ENCODE measurements at regions not wholly inside any gene's neighbourhood (a gene's known extent, or its start where the extent isn't known, plus 50 kb on each side); places are given as distances from the start of the nearest gene placed in this dataset.

- TF ChIP-seq CTCF (IDR thresholded peaks at IDR 0.05; ENCODE audit: control insufficient read depth, extremely low read depth, insufficient read depth) = no peak
- H3K4me3 ChIP-seq (ENCODE audit: low read depth, low read length) = no peak overlapping the region
- no peak for DNase-seq (ENCODE audit: low read depth)
Observed at GRCh38 chr4:157803421-157803820, 369.4 kb downstream of the GASK1B start.

GRCh38 chr4:157795495-157795894 lies 377.3 kb downstream of the GASK1B start:
- DNase-seq (ENCODE audit: low read depth) = no peak
- TF ChIP-seq CTCF (IDR thresholded peaks at IDR 0.05; ENCODE audit: control insufficient read depth, extremely low read depth, insufficient read depth) = no peak

GRCh38 chr4:157792716-157793115 lies 380.1 kb downstream of the GASK1B start:
- no peak overlapping the region for H3K4me3 ChIP-seq (ENCODE audit: low read depth, low read length)
- DNase-seq (ENCODE audit: low read depth) = no peak
- no peak for TF ChIP-seq CTCF (IDR thresholded peaks at IDR 0.05; ENCODE audit: control insufficient read depth, extremely low read depth, insufficient read depth)

More at GRCh38 chr4:157795495-157795894, 377.3 kb downstream of the GASK1B start:
- no peak overlapping the region for H3K4me3 ChIP-seq (ENCODE audit: low read depth, low read length)

- TF ChIP-seq CTCF (IDR thresholded peaks at IDR 0.05; ENCODE audit: control insufficient read depth, extremely low read depth, insufficient read depth) = no peak
- H3K4me3 ChIP-seq (ENCODE audit: low read depth, low read length) = no peak overlapping the region
- no peak for DNase-seq (ENCODE audit: low read depth)
Observed at GRCh38 chr4:157791236-157791635, 381.6 kb downstream of the GASK1B start.

- no peak for TF ChIP-seq CTCF (IDR thresholded peaks at IDR 0.05; ENCODE audit: control insufficient read depth, extremely low read depth, insufficient read depth)
- H3K4me3 ChIP-seq (ENCODE audit: low read depth, low read length) = no peak overlapping the region
- no peak for DNase-seq (ENCODE audit: low read depth)
Observed at GRCh38 chr4:157787618-157788017, 385.2 kb downstream of the GASK1B start.

GRCh38 chr4:157781361-157781760 lies 391.5 kb downstream of the GASK1B start:
- no peak for TF ChIP-seq CTCF (IDR thresholded peaks at IDR 0.05; ENCODE audit: control insufficient read depth, extremely low read depth, insufficient read depth)
- DNase-seq (ENCODE audit: low read depth) = no peak
- H3K4me3 ChIP-seq (ENCODE audit: low read depth, low read length) = no peak overlapping the region

- H3K4me3 ChIP-seq (ENCODE audit: low read depth, low read length) = no peak overlapping the region
- TF ChIP-seq CTCF (IDR thresholded peaks at IDR 0.05; ENCODE audit: control insufficient read depth, extremely low read depth, insufficient read depth) = no peak
- DNase-seq (ENCODE audit: low read depth) = no peak
Observed at GRCh38 chr4:157779081-157779480, 393.7 kb downstream of the GASK1B start.
